GM12878 (cell line): ENCODE measurements at regions not wholly inside any gene's neighbourhood (a gene's known extent, or its start where the extent isn't known, plus 50 kb on each side); places are given as distances from the start of the nearest gene placed in this dataset.

ENCODE experiments used
- ATAC-seq: fragments of 200-7000 bp; cut with Tn5 transposase; 3 replicates; pipeline ENCODE4 v1.9.1; 2020; ENCODE audit warnings: mild to moderate bottlenecking, moderate library complexity
- BruUV-seq: library from RNA; stranded (reverse); fragments of 400-500 nt; replicated peaks from 2 replicates; lab custom pipeline; 2021; lab: Mats Ljungman, UMichigan
- CTCF ChIA-PET: fragments of 300-600 bp; sonication (Branson Sonifier 250); formaldehyde crosslinking; extraction: SDS; loops from one replicate; lab custom pipeline; 2021; ENCODE audit warnings: inconsistent platforms; lab: Yijun Ruan, JAX
- POLR2A ChIA-PET: fragments of 350-600 bp; formaldehyde crosslinking; extraction: SDS; loops from one replicate; lab custom pipeline; 2021; ENCODE audit warnings: inconsistent platforms; lab: Charles Lee
- RAD21 ChIA-PET: fragments of 300-600 bp; sonication (Branson Sonifier 250); formaldehyde crosslinking; loops from one replicate; lab custom pipeline; 2023; ENCODE audit warnings: antibody characterized with exemption; ENCODE audit not compliant: unreplicated experiment; lab: Charles Lee
- SMC1A ChIA-PET: fragments of 300-600 bp; sonication (Branson Sonifier 250); formaldehyde crosslinking; loops from one replicate; lab custom pipeline; 2023; ENCODE audit not compliant: unreplicated experiment, uncharacterized antibody; lab: Charles Lee
- DNase-seq: peaks from one replicate; pipeline ENCODE4 v3.0.0-alpha.2; 2011; ENCODE audit warnings: low read depth, low spot score
- FAIRE-seq: peaks from 3 replicates; lab custom pipeline; 2011; peaks lifted over from hg19 to GRCh38; lab: Jason Lieb, UNC
- H2AFZ ChIP-seq: 2 replicates; pipeline ENCODE4 v1.6.0; 2011; ENCODE audit warnings: low read depth, low read length, control low read depth; ENCODE audit not compliant: control insufficient read depth
- H3K27ac ChIP-seq: 2 replicates; pipeline ENCODE4 v1.5.1; 2011; ENCODE audit warnings: control low read depth; ENCODE audit not compliant: control insufficient read depth, insufficient read depth
- H3K27me3 ChIP-seq, 2 experiments: replicated peaks in 1 of 2; 2 replicates each; pipeline versions ENCODE4 v1.6.0 to v1.6.1; 2011; ENCODE audit warnings: low read length in 1 of 2; ENCODE audit not compliant: control insufficient read depth in 2 of 2, insufficient read depth in 2 of 2
- H3K36me3 ChIP-seq, 2 experiments: 2 replicates each; pipeline ENCODE4 v1.5.1; 2011; ENCODE audit warnings: low read length in 1 of 2; ENCODE audit not compliant: control insufficient read depth in 2 of 2, insufficient read depth in 2 of 2
- H3K4me1 ChIP-seq: 2 replicates; pipeline ENCODE4 v1.6.1; 2011; ENCODE audit warnings: mild to moderate bottlenecking, low read length, moderate library complexity, mixed read lengths; ENCODE audit not compliant: control insufficient read depth, insufficient read depth
- H3K4me2 ChIP-seq: 2 replicates; pipeline ENCODE4 v1.6.0; 2011; ENCODE audit warnings: control low read depth; ENCODE audit not compliant: control insufficient read depth, insufficient read depth
- H3K4me3 ChIP-seq: fragments of 200-600 bp; sonication (generic); 2 replicates; pipeline ENCODE4 v1.5.1; 2016
- H3K79me2 ChIP-seq: 2 replicates; pipeline ENCODE4 v1.6.0; 2011; ENCODE audit warnings: low read length; ENCODE audit not compliant: control insufficient read depth, insufficient read depth
- H3K9ac ChIP-seq: 2 replicates; pipeline ENCODE4 v1.8.0; 2011; ENCODE audit warnings: low read length, control low read depth, mixed read lengths; ENCODE audit not compliant: control insufficient read depth, insufficient read depth
- H3K9me3 ChIP-seq: replicated peaks from 3 replicates; pipeline ENCODE4 v1.5.1; 2011; ENCODE audit warnings: mild to moderate bottlenecking, low read length; ENCODE audit not compliant: control insufficient read depth, insufficient read depth
- H4K20me1 ChIP-seq: 2 replicates; pipeline ENCODE4 v1.6.0; 2011; ENCODE audit not compliant: control insufficient read depth, insufficient read depth
- BCL3 ChIP-seq: IDR thresholded peaks from 2 replicates; pipeline ENCODE4 v1.6.1; 2011; ENCODE audit warnings: borderline replicate concordance, low read depth, mild to moderate bottlenecking, moderate library complexity, low read length; ENCODE audit not compliant: insufficient read depth, poor library complexity, severe bottlenecking
- BRCA1 ChIP-seq: IDR thresholded peaks from 2 replicates; pipeline ENCODE4 v1.6.1; 2011; ENCODE audit warnings: low read depth, low read length, improper control_type of control experiment
- CREB1 ChIP-seq: IDR thresholded peaks from 2 replicates; pipeline ENCODE4 v1.6.1; 2012; ENCODE audit warnings: low read depth, mild to moderate bottlenecking, inconsistent platforms
- EED ChIP-seq: sonication (generic); IDR thresholded peaks from 2 replicates; pipeline ENCODE4 v1.6.1; 2016; ENCODE audit warnings: antibody characterized with exemption, low read depth
- JUND ChIP-seq: IDR thresholded peaks from 2 replicates; pipeline ENCODE4 v1.6.1; 2012; ENCODE audit warnings: low read depth, mild to moderate bottlenecking, low read length, improper control_type of control experiment, moderate library complexity
- MLLT1 ChIP-seq: fragments of 450-650 bp; IDR thresholded peaks from 2 replicates; pipeline ENCODE4 v1.6.1; 2016; ENCODE audit warnings: mild to moderate bottlenecking
- MTA2 ChIP-seq: fragments of 450-650 bp; IDR thresholded peaks from 2 replicates; pipeline ENCODE4 v1.6.1; 2016; ENCODE audit warnings: low read depth, mild to moderate bottlenecking, moderate library complexity
- MYC ChIP-seq: IDR thresholded peaks from 2 replicates; pipeline ENCODE4 v1.6.1; 2011; ENCODE audit warnings: mild to moderate bottlenecking, low read length, moderate library complexity, inconsistent platforms; ENCODE audit not compliant: insufficient read depth, insufficient replicate concordance, insufficient read length, severe bottlenecking
- NRF1 ChIP-seq: conservative IDR thresholded peaks from 2 replicates; pipeline ENCODE4 v1.6.1; 2011; ENCODE audit warnings: mild to moderate bottlenecking, low read depth, low read length, improper control_type of control experiment
- PBX3 ChIP-seq: IDR thresholded peaks from 2 replicates; pipeline ENCODE4 v1.6.1; 2011; ENCODE audit warnings: mild to moderate bottlenecking, low read depth, low read length, moderate library complexity; ENCODE audit not compliant: insufficient replicate concordance
- PKNOX1 ChIP-seq: fragments of 450-650 bp; IDR thresholded peaks from 2 replicates; pipeline ENCODE4 v1.6.1; 2016; ENCODE audit warnings: mild to moderate bottlenecking
- SREBF1 ChIP-seq: IDR thresholded peaks from 2 replicates; pipeline ENCODE4 v1.6.1; 2012; ENCODE audit warnings: mild to moderate bottlenecking, low read length
- ZNF24 ChIP-seq: fragments of 450-650 bp; IDR thresholded peaks from 2 replicates; pipeline ENCODE4 v1.6.1; 2017; ENCODE audit warnings: antibody characterized with exemption, mild to moderate bottlenecking
- ZNF592 ChIP-seq: fragments of 450-650 bp; IDR thresholded peaks from 2 replicates; pipeline ENCODE4 v1.6.1; 2017; ENCODE audit warnings: mild to moderate bottlenecking, moderate library complexity
- WGBS: methylation state at CpG from one replicate; pipeline ENCODE4 v1.1.6; 2016; ENCODE audit warnings: low lambda C conversion rate; ENCODE audit not compliant: insufficient replicate concordance, insufficient coverage; ENCODE audit errors: missing lambda C conversion rate; 5-methylcytosine and 5-hydroxymethylcytosine counted together
- in situ Hi-C: fragments of 300-500 bp; cut with MboI; formaldehyde crosslinking; loops from 9 replicates; pipeline ENCODE4 v1.14.3; 2018; ENCODE audit warnings: mixed read lengths
- intact Hi-C: fragments of 100-400 bp; cut with micrococcal nuclease; formaldehyde crosslinking; loops from one replicate; pipeline ENCODE4 v1.14.2; 2022; ENCODE audit not compliant: unreplicated experiment

GRCh38 chr2:7956126-7956689 is 725.6 kb upstream of the ID2 start (continued):
- TF ChIP-seq BCL3: no peak
- no peak for TF ChIP-seq NRF1
- TF ChIP-seq CREB1: no peak
- no peak for TF ChIP-seq PBX3
- no peak for TF ChIP-seq SREBF1
- TF ChIP-seq MTA2: no peak
- TF ChIP-seq JUND: no peak

- Histone ChIP-seq H3K4me2 (no peak overlapping the region), H3K4me1 (no peaks in the 10 kb centered on the region), H2AFZ (no peak overlapping the region), H3K9me3 (no peaks in the 10 kb centered on the region), H3K27ac (no peak overlapping the region), H3K9ac (no peak overlapping the region), H3K27me3 (no peaks in the 10 kb centered on the region; a peak in 1 of 4 replicates), H4K20me1 (no peaks in the 10 kb centered on the region), H3K36me3 (no peaks in the 10 kb centered on the region), H3K4me3 (no peak overlapping the region), H3K79me2 (no peaks in the 10 kb centered on the region)
- TF ChIP-seq EED (no peak), MLLT1 (no peak), MYC (no peak), JUND (no peak), ZNF592 (no peak), ZNF24 (no peak), BRCA1 (no peak), PKNOX1 (no peak)
- ChIA-PET SMC1A (interaction anchor here (1.0 to 1.3 kb wide), 3 partner anchors 8 to 11 kb away, joined by 3 read pairs; no protein-coding TSS in a partner anchor), RAD21 (no interaction called here), POLR2A (no interaction called here), CTCF (interaction anchor here (1.4 kb wide), 1 partner anchor 12 kb away, joined by 3 read pairs; no protein-coding TSS in a partner anchor)
- in situ Hi-C loops: no loop called here
- FAIRE-seq: no peak
- no peak for DNase-seq
- intact Hi-C loops: no loop called here
- no TSS peak for BruUV-seq
- no peak for ATAC-seq
- WGBS: 47% methylated on average over 2 of the region's 2 CpGs
Observed at GRCh38 chr2:7961550-7961949, 720.3 kb upstream of the ID2 start.
